ENCODE measurements at regions not wholly inside any gene's neighbourhood (a gene's known extent, or its start where the extent isn't known, plus 50 kb on each side); places are given as distances from the start of the nearest gene placed in this dataset.
"Not testable (repeated sequence)": the region's sequence is repeated elsewhere in the genome, so short reads cannot be mapped to it uniquely, and the experiment has no call there.

GRCh38 chr3:198139037-198139436 lies 179.0 kb downstream of the LMLN start:
- TF ChIP-seq YY1 (IDR thresholded peaks at IDR 0.05; ENCODE audit: insufficient read depth, insufficient read length); ZNF274 (IDR thresholded peaks at IDR 0.05; ENCODE audit: low read depth, low read length); SUZ12 (IDR thresholded peaks at IDR 0.05; ENCODE audit: extremely low read depth, insufficient read depth, insufficient read length): not testable (repeated sequence)

All from NT2/D1 (cell line).